ENCODE measurements at regions not wholly inside any gene's neighbourhood (a gene's known extent, or its start where the extent isn't known, plus 50 kb on each side); places are given as distances from the start of the nearest gene placed in this dataset.

DNA sequence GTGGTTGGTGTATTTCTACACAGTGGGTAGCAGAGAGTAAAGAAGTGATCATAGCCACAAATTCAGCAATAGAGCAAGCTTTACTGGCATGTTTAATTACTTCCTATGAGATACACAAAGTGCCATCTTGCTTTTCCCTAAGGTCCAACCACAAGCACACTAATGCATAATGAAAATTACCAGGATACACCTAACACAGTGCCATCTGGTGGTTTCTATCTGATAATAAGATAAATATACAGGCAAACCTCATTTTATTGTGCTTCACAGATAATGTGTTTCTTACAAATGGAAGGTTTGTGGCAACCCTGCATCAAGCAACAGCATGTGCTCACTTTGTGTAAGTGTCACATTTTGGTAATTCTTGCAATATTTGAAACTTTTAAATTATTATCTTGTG is 223.0 kb downstream of the NSUN3 start:
- Histone ChIP-seq H3K4me1 (replicated peaks in 1 of 2) (no peaks in the 10 kb centered on the region), H3K27ac (no peak overlapping the region), H3K4me3 (no peak overlapping the region)
- ATAC-seq (replicated peaks in 6 of 8), result peak in 2 of 8 experiments; percentile 19 to 34
- in situ Hi-C loops (cut with MboI; ENCODE audit: low pct_unique_long_range_greater_than_20kb in 2 of 9, low sequenced_read_pairs in 9 of 9, unreplicated experiment in 9 of 9), result no loop called here

DNA sequence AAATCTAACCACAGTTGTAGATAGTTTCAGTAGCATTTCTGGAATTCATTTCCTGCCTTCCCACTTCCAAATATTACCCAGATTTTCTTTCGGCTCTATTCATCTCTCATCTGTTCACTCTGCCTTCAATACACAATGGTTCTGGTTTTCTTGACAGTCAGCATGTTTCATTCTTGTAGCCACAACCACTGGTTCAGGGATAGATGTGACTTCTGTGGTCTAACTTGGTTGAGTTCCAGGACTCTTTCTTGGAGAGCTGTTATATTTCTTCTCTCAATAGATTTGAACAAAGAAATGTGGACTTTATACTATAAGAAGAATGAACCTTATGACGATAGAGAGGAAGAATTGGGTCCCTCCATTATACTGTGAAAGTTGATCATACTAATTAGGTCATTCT is 228.8 kb downstream of the NSUN3 start:
- no peaks in the 10 kb centered on the region for H3K4me1 ChIP-seq (replicated peaks in 1 of 2)
- in situ Hi-C loops (cut with MboI; ENCODE audit: low pct_unique_long_range_greater_than_20kb in 2 of 9, low sequenced_read_pairs in 9 of 9, unreplicated experiment in 9 of 9), result no loop called here
- no peak overlapping the region for H3K4me3 ChIP-seq
- ATAC-seq (replicated peaks in 6 of 8), result no peak
- H3K27ac ChIP-seq, result no peak overlapping the region
- 0 to 100% (median 33%) methylated on average over 1 to 2 of the region's 2 CpGs; no CpG with 5 or more reads in 2 of the 10 experiments for WGBS, 10 experiments

DNA sequence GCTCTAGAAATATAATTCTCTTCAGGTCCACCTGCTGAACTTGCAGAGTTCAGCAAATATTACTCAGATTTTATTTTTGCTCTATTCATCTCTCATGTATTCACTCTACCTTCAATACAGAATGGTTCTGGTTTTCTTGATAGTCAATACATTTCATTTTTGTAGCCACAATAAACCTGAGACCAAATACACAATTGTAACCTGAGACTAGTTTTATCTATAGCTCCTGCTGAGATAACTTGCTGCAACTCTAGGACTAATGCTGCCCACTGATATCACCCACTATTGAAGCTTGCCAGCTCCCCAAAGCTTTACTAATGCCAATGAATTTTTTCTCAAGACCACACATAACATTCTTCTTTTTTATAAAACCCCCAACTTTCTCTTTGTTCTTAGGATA is 229.3 kb downstream of the NSUN3 start:
- no peak overlapping the region for H3K27ac ChIP-seq
- no peak overlapping the region for H3K4me3 ChIP-seq
- in situ Hi-C loops (cut with MboI; ENCODE audit: low pct_unique_long_range_greater_than_20kb in 2 of 9, low sequenced_read_pairs in 9 of 9, unreplicated experiment in 9 of 9), result no loop called here
- ATAC-seq (replicated peaks in 6 of 8), result no peak
- no peaks in the 10 kb centered on the region for H3K4me1 ChIP-seq (replicated peaks in 1 of 2)

GRCh38 chr3:94293793-94294195 is 230.9 kb downstream of the NSUN3 start:
- H3K4me3 ChIP-seq, result no peak overlapping the region
- peak in 1 of 8 experiments; percentile 36 for ATAC-seq (replicated peaks in 6 of 8)
- in situ Hi-C loops (cut with MboI; ENCODE audit: low pct_unique_long_range_greater_than_20kb in 2 of 9, low sequenced_read_pairs in 9 of 9, unreplicated experiment in 9 of 9), result no loop called here
- H3K4me1 ChIP-seq (replicated peaks in 1 of 2), result no peaks in the 10 kb centered on the region
- H3K27ac ChIP-seq, result no peak overlapping the region

DNA sequence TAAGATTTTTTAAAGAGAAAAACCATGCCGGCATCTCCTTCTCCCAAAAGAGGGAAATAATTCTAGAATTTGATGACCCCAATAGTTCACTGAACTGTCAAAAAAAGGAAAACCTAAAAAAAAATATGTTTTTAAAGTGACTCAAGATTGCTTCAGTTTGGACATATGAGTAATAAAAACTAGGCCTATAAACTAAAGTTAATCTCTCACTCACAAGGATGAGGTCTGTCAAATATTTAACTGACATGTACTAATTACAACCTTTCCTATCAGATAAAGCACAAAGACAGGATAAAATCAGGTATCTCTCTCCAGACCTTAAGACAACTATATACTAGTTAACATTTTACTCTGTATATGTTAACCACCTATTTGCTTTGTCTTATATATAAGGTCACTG is 231.9 kb downstream of the NSUN3 start:
- Histone ChIP-seq H3K4me1 (replicated peaks in 1 of 2) (no peaks in the 10 kb centered on the region), H3K27ac (no peak overlapping the region), H3K4me3 (no peak overlapping the region)
- 17 to 100% (median 56%) methylated on average over 1 of the region's 1 CpG; no CpG with 5 or more reads in 2 of the 10 experiments for WGBS, 10 experiments
- in situ Hi-C loops (cut with MboI; ENCODE audit: low pct_unique_long_range_greater_than_20kb in 2 of 9, low sequenced_read_pairs in 9 of 9, unreplicated experiment in 9 of 9), result no loop called here
- ATAC-seq (replicated peaks in 6 of 8), result no peak

- Histone ChIP-seq H3K4me3 (no peak overlapping the region), H3K27ac (no peak overlapping the region), H3K4me1 (replicated peaks in 1 of 2) (no peaks in the 10 kb centered on the region)
- no peak for ATAC-seq (replicated peaks in 6 of 8)
- in situ Hi-C loops (cut with MboI; ENCODE audit: low pct_unique_long_range_greater_than_20kb in 2 of 9, low sequenced_read_pairs in 9 of 9, unreplicated experiment in 9 of 9), result no loop called here
Observed at GRCh38 chr3:94299716-94300115, 236.9 kb downstream of the NSUN3 start.

- 0 to 100% (median 89%) methylated on average over 1 of the region's 1 CpG; no CpG with 5 or more reads in 6 of the 10 experiments for WGBS, 10 experiments
- Histone ChIP-seq H3K4me3 (no peak overlapping the region), H3K4me1 (replicated peaks in 1 of 2) (peaks cover 0 to 5% of the 10 kb centered on the region in 2 donors), H3K27ac (no peak overlapping the region)
- in situ Hi-C loops (cut with MboI; ENCODE audit: low pct_unique_long_range_greater_than_20kb in 2 of 9, low sequenced_read_pairs in 9 of 9, unreplicated experiment in 9 of 9), result no loop called here
- ATAC-seq (replicated peaks in 6 of 8), result peak in 1 of 8 experiments; percentile 18
Observed at GRCh38 chr3:94301366-94301765, 238.5 kb downstream of the NSUN3 start.

DNA sequence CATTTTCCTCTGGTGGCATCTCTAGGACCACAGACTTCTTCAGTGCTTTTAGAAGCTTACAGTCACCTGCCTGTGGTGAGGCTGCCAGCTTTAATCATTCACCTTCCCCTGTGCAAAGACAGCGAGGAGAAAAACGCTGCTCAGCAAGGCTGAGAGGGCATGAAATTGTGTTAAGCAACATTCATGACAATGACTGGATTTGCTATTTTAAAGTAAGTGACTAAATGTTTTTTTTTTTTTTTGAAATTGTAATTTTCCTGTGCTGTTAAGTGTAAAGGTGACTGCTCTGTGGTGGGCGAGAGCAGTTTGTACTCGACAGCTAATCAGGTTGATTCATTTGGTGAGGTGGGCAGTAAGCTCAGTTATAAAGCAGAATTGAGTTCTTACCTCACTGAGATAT is 240.4 kb downstream of the NSUN3 start:
- 33 to 95% (median 60%) methylated on average over 1 to 3 of the region's 4 CpGs; no CpG with 5 or more reads in 3 of the 10 experiments for WGBS, 10 experiments
- Histone ChIP-seq H3K4me1 (replicated peaks in 1 of 2) (peaks cover 0 to 6% of the 10 kb centered on the region in 2 donors), H3K27ac (no peak overlapping the region), H3K4me3 (no peak overlapping the region)
- ATAC-seq (replicated peaks in 6 of 8), result peak in 5 of 8 experiments; percentile 22 to 55 (median 36)
- in situ Hi-C loops (cut with MboI; ENCODE audit: low pct_unique_long_range_greater_than_20kb in 2 of 9, low sequenced_read_pairs in 9 of 9, unreplicated experiment in 9 of 9), result no loop called here

DNA sequence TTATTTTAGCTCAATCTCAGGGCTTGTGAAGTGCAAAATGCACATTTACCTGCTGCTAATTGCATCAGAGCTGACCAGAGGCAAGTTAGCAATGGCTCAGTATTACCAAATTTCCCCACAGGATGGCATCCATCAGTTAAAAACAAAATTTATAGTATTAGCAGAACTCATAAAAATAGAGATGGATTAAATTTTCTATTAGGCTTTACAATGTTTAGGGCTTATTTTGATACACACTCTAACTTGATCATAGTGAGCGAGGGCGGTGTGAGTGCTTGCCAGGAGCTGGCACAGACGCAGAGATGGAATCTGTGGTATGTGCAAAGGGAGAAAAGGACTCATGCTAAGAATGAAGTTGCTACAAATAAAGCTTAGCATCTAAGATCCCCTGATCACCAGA is 241.0 kb downstream of the NSUN3 start:
- H3K4me1 ChIP-seq (replicated peaks in 1 of 2), result peaks cover 0 to 6% of the 10 kb centered on the region in 2 donors
- WGBS, 10 experiments, result 0 to 100% (median 84%) methylated on average over 1 to 3 of the region's 3 CpGs
- peak in 3 of 8 experiments; percentile 6 to 72 (median 41) for ATAC-seq (replicated peaks in 6 of 8)
- no peak overlapping the region for H3K4me3 ChIP-seq
- in situ Hi-C loops (cut with MboI; ENCODE audit: low pct_unique_long_range_greater_than_20kb in 2 of 9, low sequenced_read_pairs in 9 of 9, unreplicated experiment in 9 of 9), result no loop called here
- no peak overlapping the region for H3K27ac ChIP-seq

GRCh38 chr3:94304954-94305353 is 242.1 kb downstream of the NSUN3 start:
- Histone ChIP-seq H3K4me3 (no peak overlapping the region), H3K27ac (no peak overlapping the region), H3K4me1 (replicated peaks in 1 of 2) (peaks cover 0 to 6% of the 10 kb centered on the region in 2 donors)
- in situ Hi-C loops (cut with MboI; ENCODE audit: low pct_unique_long_range_greater_than_20kb in 2 of 9, low sequenced_read_pairs in 9 of 9, unreplicated experiment in 9 of 9), result no loop called here
- 0 to 100% (median 53%) methylated on average over 1 to 5 of the region's 5 CpGs; no CpG with 5 or more reads in 2 of the 10 experiments for WGBS, 10 experiments
- ATAC-seq (replicated peaks in 6 of 8), result no peak

GRCh38 chr3:94305835-94306611 is 243.2 kb downstream of the NSUN3 start:
- H3K27ac ChIP-seq, result no peak overlapping the region
- in situ Hi-C loops (cut with MboI; ENCODE audit: low pct_unique_long_range_greater_than_20kb in 2 of 9, low sequenced_read_pairs in 9 of 9, unreplicated experiment in 9 of 9), result no loop called here
- no peak overlapping the region for H3K4me3 ChIP-seq
- 17 to 73% (median 51%) methylated on average over 1 to 12 of the region's 16 CpGs; no CpG with 5 or more reads in 2 of the 10 experiments for WGBS, 10 experiments
- H3K4me1 ChIP-seq (replicated peaks in 1 of 2), result peaks cover 0 to 6% of the 10 kb centered on the region in 2 donors
- ATAC-seq (replicated peaks in 6 of 8), result peak in 2 of 8 experiments; percentile 24 to 41

- in situ Hi-C loops (cut with MboI; ENCODE audit: low pct_unique_long_range_greater_than_20kb in 2 of 9, low sequenced_read_pairs in 9 of 9, unreplicated experiment in 9 of 9), result no loop called here
- peaks cover 0 to 6% of the 10 kb centered on the region in 2 donors for H3K4me1 ChIP-seq (replicated peaks in 1 of 2)
- no peak overlapping the region for H3K4me3 ChIP-seq
- no peak overlapping the region for H3K27ac ChIP-seq
- no peak for ATAC-seq (replicated peaks in 6 of 8)
Observed at GRCh38 chr3:94307588-94307987, 244.7 kb downstream of the NSUN3 start.

DNA sequence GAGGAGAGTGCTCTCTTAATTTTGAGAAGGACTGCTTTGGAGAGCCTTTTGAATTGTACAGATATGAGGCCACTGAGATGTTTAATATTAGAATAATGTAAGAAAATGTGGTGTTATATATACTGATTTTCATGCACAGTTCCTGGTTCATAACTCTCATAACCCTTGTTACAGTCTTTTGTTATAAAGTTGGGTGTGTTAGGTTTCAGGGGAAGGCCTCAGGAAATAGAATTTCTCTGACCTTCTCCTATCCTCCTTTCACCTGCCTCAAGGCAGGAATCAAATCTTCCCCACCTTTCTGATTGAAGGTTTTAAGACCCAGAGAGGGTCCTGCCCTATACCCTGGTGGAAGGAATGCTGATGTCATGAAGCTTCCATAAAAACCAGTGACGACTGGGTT is 245.9 kb downstream of the NSUN3 start:
- in situ Hi-C loops (cut with MboI; ENCODE audit: low pct_unique_long_range_greater_than_20kb in 2 of 9, low sequenced_read_pairs in 9 of 9, unreplicated experiment in 9 of 9), result no loop called here
- ATAC-seq (replicated peaks in 6 of 8), result no peak
- WGBS, 10 experiments, result 29 to 100% (median 100%) methylated on average over 1 of the region's 1 CpG; no CpG with 5 or more reads in 7 of the 10 experiments
- H3K4me3 ChIP-seq, result no peak overlapping the region
- H3K4me1 ChIP-seq (replicated peaks in 1 of 2), result peaks cover 0 to 6% of the 10 kb centered on the region in 2 donors
- no peak overlapping the region for H3K27ac ChIP-seq
